ENCODE measurements at regions not wholly inside any gene's neighbourhood (a gene's known extent, or its start where the extent isn't known, plus 50 kb on each side); places are given as distances from the start of the nearest gene placed in this dataset.

- H2AFZ ChIP-seq: no peak overlapping the region
- H3K36me3 Mint-ChIP-seq (ENCODE audit: low read depth): no peaks in the 10 kb centered on the region
- no peaks in the 10 kb centered on the region for H4K20me1 ChIP-seq (replicated peaks; ENCODE audit: insufficient read depth)
- no peaks in the 10 kb centered on the region for H3K27me3 ChIP-seq (ENCODE audit: insufficient read depth)
- no peak overlapping the region for H3K4me3 Mint-ChIP-seq
- 0 out of 2 replicates have a peak, but pooled peaks cover under 1% of the 10 kb centered on the region for H3K9me2 ChIP-seq (ENCODE audit: insufficient read depth)
- no peaks in the 10 kb centered on the region for H3K9me3 Mint-ChIP-seq
- H3K79me2 ChIP-seq (replicated peaks; ENCODE audit: insufficient read depth): no peaks in the 10 kb centered on the region
- DNase-seq (ENCODE audit: low spot score): no peak
- no peak overlapping the region for H3K4me3 ChIP-seq
- ATAC-seq: no peak
- H3K4me1 ChIP-seq (ENCODE audit: insufficient read depth): no peaks in the 10 kb centered on the region
- H3K36me3 ChIP-seq (ENCODE audit: insufficient read depth): no peaks in the 10 kb centered on the region
- no peaks in the 10 kb centered on the region for H3K27me3 Mint-ChIP-seq (ENCODE audit: insufficient read depth, low read depth, poor library complexity)
- H3K4me1 Mint-ChIP-seq: peaks cover 4% of the 10 kb centered on the region; the same call in 1 of the 3 replicates
- no peak overlapping the region for H3K27ac ChIP-seq (ENCODE audit: low read depth)
- no peak overlapping the region for H3K27ac Mint-ChIP-seq
- no peaks in the 10 kb centered on the region for H3F3A ChIP-seq (replicated peaks; ENCODE audit: low read depth)
- no peak overlapping the region for H3K4me2 ChIP-seq
- TF ChIP-seq, protein P1, sequence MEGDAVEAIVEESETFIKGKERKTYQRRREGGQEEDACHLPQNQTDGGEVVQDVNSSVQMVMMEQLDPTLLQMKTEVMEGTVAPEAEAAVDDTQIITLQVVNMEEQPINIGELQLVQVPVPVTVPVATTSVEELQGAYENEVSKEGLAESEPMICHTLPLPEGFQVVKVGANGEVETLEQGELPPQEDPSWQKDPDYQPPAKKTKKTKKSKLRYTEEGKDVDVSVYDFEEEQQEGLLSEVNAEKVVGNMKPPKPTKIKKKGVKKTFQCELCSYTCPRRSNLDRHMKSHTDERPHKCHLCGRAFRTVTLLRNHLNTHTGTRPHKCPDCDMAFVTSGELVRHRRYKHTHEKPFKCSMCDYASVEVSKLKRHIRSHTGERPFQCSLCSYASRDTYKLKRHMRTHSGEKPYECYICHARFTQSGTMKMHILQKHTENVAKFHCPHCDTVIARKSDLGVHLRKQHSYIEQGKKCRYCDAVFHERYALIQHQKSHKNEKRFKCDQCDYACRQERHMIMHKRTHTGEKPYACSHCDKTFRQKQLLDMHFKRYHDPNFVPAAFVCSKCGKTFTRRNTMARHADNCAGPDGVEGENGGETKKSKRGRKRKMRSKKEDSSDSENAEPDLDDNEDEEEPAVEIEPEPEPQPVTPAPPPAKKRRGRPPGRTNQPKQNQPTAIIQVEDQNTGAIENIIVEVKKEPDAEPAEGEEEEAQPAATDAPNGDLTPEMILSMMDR (conservative IDR thresholded peaks at IDR 0.05; ENCODE audit: low read depth in 2 of 2): no peak
- no peak for TF ChIP-seq REST (IDR thresholded peaks at IDR 0.05; ENCODE audit: unreplicated experiment)
- no peak for TF ChIP-seq ZNF114 (CRISPR knock-in tag; IDR thresholded peaks at IDR 0.05)
- TF ChIP-seq EZH2 (IDR thresholded peaks at IDR 0.05; ENCODE audit: low read depth, unreplicated experiment): no peak
Observed at GRCh38 chr4:13059019-13059418, 425.1 kb downstream of the RAB28 start.

- H3K36me3 Mint-ChIP-seq (ENCODE audit: low read depth): no peaks in the 10 kb centered on the region
- H3K4me2 ChIP-seq: no peak overlapping the region
- 0 out of 2 replicates have a peak, but pooled peaks cover 5% of the 10 kb centered on the region for H3K9me2 ChIP-seq (ENCODE audit: insufficient read depth)
- H4K20me1 ChIP-seq (replicated peaks; ENCODE audit: insufficient read depth): no peaks in the 10 kb centered on the region
- ATAC-seq (no peak), DNase-seq (ENCODE audit: low spot score) (no peak)
- TF ChIP-seq, protein P1 (conservative IDR thresholded peaks at IDR 0.05; ENCODE audit: low read depth in 2 of 2): no peak
- no peak for TF ChIP-seq STAT1 (IDR thresholded peaks at IDR 0.05; ENCODE audit: unreplicated experiment)
- H3K4me1 ChIP-seq (ENCODE audit: insufficient read depth): no peaks in the 10 kb centered on the region
- no peak overlapping the region for H3K4me3 Mint-ChIP-seq
- H3F3A ChIP-seq (replicated peaks; ENCODE audit: low read depth): no peaks in the 10 kb centered on the region
- H3K27me3 Mint-ChIP-seq (ENCODE audit: insufficient read depth, low read depth, poor library complexity): no peaks in the 10 kb centered on the region
- no peaks in the 10 kb centered on the region for H3K79me2 ChIP-seq (replicated peaks; ENCODE audit: insufficient read depth)
- no peak overlapping the region for H3K4me3 ChIP-seq
- no peak overlapping the region for H3K27ac ChIP-seq (ENCODE audit: low read depth)
- no peaks in the 10 kb centered on the region for H3K27me3 ChIP-seq (ENCODE audit: insufficient read depth)
- no peaks in the 10 kb centered on the region for H3K36me3 ChIP-seq (ENCODE audit: insufficient read depth)
- no peak overlapping the region for H2AFZ ChIP-seq
- H3K4me1 Mint-ChIP-seq: peaks cover 4% of the 10 kb centered on the region; the same call in 1 of the 3 replicates
- H3K9me3 Mint-ChIP-seq: no peaks in the 10 kb centered on the region
- H3K27ac Mint-ChIP-seq: no peak overlapping the region
Observed at GRCh38 chr4:13056630-13057189, 427.4 kb downstream of the RAB28 start.
